Sciatic nerve (tissue), 2 donors: ENCODE measurements at regions not wholly inside any gene's neighbourhood (a gene's known extent, or its start where the extent isn't known, plus 50 kb on each side); places are given as distances from the start of the nearest gene placed in this dataset.

ENCODE experiments used
- ATAC-seq: fragments of 200-7000 bp; cut with Tn5 transposase; one replicate; pipeline ENCODE4 v1.9.1; 2020; ENCODE audit warnings: mild to moderate bottlenecking, moderate library complexity
- DNase-seq: peaks from one replicate; pipeline ENCODE4 v3.0.0-alpha.2; 2020; ENCODE audit warnings: low spot score
- intact Hi-C: fragments of 100-400 bp; cut with DNase I; formaldehyde crosslinking; loops from one replicate; pipeline ENCODE4 v1.14.2; 2022
- donor health status: DM: no; HTN: no; CAD: no.
- donor health status: DM: no; HTN: no; CAD: no.

- DNase-seq (no peak), ATAC-seq (no peak)
- intact Hi-C loops = no loop called here
Measured at GRCh38 chr4:146577111-146577510, 55.4 kb upstream of the SLC10A7 start.

DNA sequence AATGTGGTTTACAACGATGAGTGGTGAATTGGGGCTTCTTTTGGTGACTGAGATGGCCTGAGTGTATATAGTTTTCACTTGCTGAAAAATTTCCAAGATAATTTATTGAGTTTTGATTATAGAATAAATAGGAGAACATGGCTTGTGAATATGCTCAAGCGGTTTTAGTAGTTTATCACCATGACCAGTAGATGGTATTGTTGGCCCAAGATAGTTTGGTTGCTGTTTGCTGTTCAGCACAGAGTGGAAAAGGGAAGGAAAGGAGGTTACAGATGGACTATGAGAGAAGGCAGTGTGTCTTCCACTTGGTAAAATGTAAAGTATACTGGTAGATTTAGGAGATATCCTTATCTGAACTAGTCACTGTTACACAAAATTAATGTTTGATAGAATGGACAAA is 55.8 kb upstream of the POU4F2 start:
- intact Hi-C loops = no loop called here
- no peak for DNase-seq
- no peak for ATAC-seq

- intact Hi-C loops = no loop called here
- no peak for DNase-seq
- peak; percentile 88 for ATAC-seq
Measured at GRCh38 chr4:146585761-146586333, 52.8 kb upstream of the POU4F2 start.
